GM23338 (cell line): ENCODE measurements at regions not wholly inside any gene's neighbourhood (a gene's known extent, or its start where the extent isn't known, plus 50 kb on each side); places are given as distances from the start of the nearest gene placed in this dataset.

Experiments
- CTCF ChIP-seq, 2 experiments: fragments of 200-600 bp in 1 of 2; sonication (generic) in 1 of 2; conservative IDR thresholded peaks; 2 replicates each; pipeline versions ENCODE4 v1.5.1 to v1.6.1; 2016 to 2017; ENCODE audit warnings: antibody characterized with exemption in 2 of 2, low read depth in 2 of 2, mild to moderate bottlenecking in 2 of 2, moderate library complexity in 1 of 2
- POLR2AphosphoS5 ChIP-seq: IDR thresholded peaks from 2 replicates; pipeline ENCODE4 v1.6.1; 2016; ENCODE audit warnings: antibody characterized with exemption, low read depth

- TF ChIP-seq POLR2AphosphoS5 (no peak), CTCF (conservative IDR thresholded peaks at IDR 0.05; ENCODE audit: low read depth in 2 of 2) (no peak)
Measured at GRCh38 chr2:173599821-173600359, 245.2 kb downstream of the CDCA7 start.
